A549 (cell line): ENCODE measurements at regions not wholly inside any gene's neighbourhood (a gene's known extent, or its start where the extent isn't known, plus 50 kb on each side); places are given as distances from the start of the nearest gene placed in this dataset.

Experiments used
- ATAC-seq, 2 experiments: fragments of 200-7000 bp in 1 of 2; fragments of >200 bp in 1 of 2; cut with Nextera tagmentation in 1 of 2; cut with Tn5 transposase in 1 of 2; 3 replicates each; pipeline versions ENCODE4 v1.8.0 to v1.9.1; 2018 to 2020; ENCODE audit warnings: mild to moderate bottlenecking in 1 of 2, moderate library complexity in 1 of 2
- CTCF ChIA-PET: fragments of 300-600 bp; sonication (Branson Sonifier 250); formaldehyde crosslinking; extraction: SDS; loops from one replicate; lab custom pipeline; 2021; ENCODE audit warnings: antibody characterized with exemption, inconsistent platforms; lab: Yijun Ruan, JAX
- POLR2A ChIA-PET: fragments of 350-600 bp; formaldehyde crosslinking; extraction: SDS; loops from one replicate; lab custom pipeline; 2021; ENCODE audit warnings: antibody characterized with exemption, inconsistent platforms; lab: Yijun Ruan, JAX
- DNase-seq, 2 experiments: peaks; one replicate each; pipeline versions ENCODE4 v3.0.0 to v3.0.0-alpha.2; 2011 to 2016; ENCODE audit warnings: low read depth in 1 of 2, low spot score in 1 of 2
- FAIRE-seq: peaks from 2 replicates; lab custom pipeline; 2011; peaks lifted over from hg19 to GRCh38; lab: Jason Lieb, UNC
- H3K27ac ChIP-seq, 2 experiments: fragments of >200 bp; sonication (Bioruptor Twin); formaldehyde crosslinking; 3 replicates each; pipeline ENCODE4 v1.5.1; 2016 to 2017
- H3K4me1 ChIP-seq: fragments of >200 bp; sonication (Bioruptor Twin); formaldehyde crosslinking; 3 replicates; pipeline ENCODE4 v1.6.1; 2016
- H3K4me2 ChIP-seq: fragments of >200 bp; sonication (Bioruptor Twin); formaldehyde crosslinking; 3 replicates; pipeline ENCODE4 v1.6.1; 2016
- H3K4me3 ChIP-seq: fragments of >200 bp; sonication (Bioruptor Twin); formaldehyde crosslinking; 3 replicates; pipeline ENCODE4 v1.5.1; 2016
- H3K9me3 ChIP-seq: fragments of >200 bp; sonication (Bioruptor Twin); formaldehyde crosslinking; 3 replicates; pipeline ENCODE4 v1.6.1; 2016
- ATOH8 ChIP-seq: fragments of 250-450 bp; sonication (Bioruptor Pico); IDR thresholded peaks from 2 replicates; pipeline ENCODE4 v1.5.0; 2020; ENCODE audit warnings: low read depth, mild to moderate bottlenecking, moderate library complexity
- BHLHE40 ChIP-seq: IDR thresholded peaks from 2 replicates; pipeline ENCODE4 v1.6.1; 2012; ENCODE audit warnings: low read depth, low read length, inconsistent platforms
- CBX8 ChIP-seq: fragments of 200-600 bp; sonication (generic); IDR thresholded peaks from 2 replicates; pipeline ENCODE4 v1.6.1; 2016
- CHD2 ChIP-seq: fragments of 150-350 bp; IDR thresholded peaks from 2 replicates; pipeline ENCODE4 v1.6.1; 2014; ENCODE audit warnings: low read length; ENCODE audit not compliant: partially characterized antibody
- E2F6 ChIP-seq: IDR thresholded peaks from 2 replicates; pipeline ENCODE4 v1.6.1; 2012; ENCODE audit warnings: low read depth, borderline replicate concordance
- EP300 ChIP-seq, 2 experiments: fragments of >200 bp; sonication (Bioruptor Twin); formaldehyde crosslinking; IDR thresholded peaks; 2 replicates in 1 of 2; 3 replicates in 1 of 2; pipeline ENCODE4 v1.6.1; 2016 to 2017
- HDAC2 ChIP-seq: fragments of 200-600 bp; sonication (generic); IDR thresholded peaks from 2 replicates; pipeline ENCODE4 v1.6.1; 2016
- HEYL ChIP-seq: fragments of 250-450 bp; sonication (Bioruptor Pico); IDR thresholded peaks from 2 replicates; pipeline ENCODE4 v1.8.0; 2021; ENCODE audit warnings: mild to moderate bottlenecking, moderate library complexity
- HOXA7 ChIP-seq: fragments of 250-450 bp; sonication (Bioruptor Pico); IDR thresholded peaks from 2 replicates; pipeline ENCODE4 v1.5.0; 2020; ENCODE audit warnings: mild to moderate bottlenecking, moderate library complexity
- HOXB13 ChIP-seq: fragments of 250-450 bp; sonication (Bioruptor Pico); IDR thresholded peaks from 2 replicates; pipeline ENCODE4 v1.5.0; 2020; ENCODE audit warnings: low read depth, mild to moderate bottlenecking, moderate library complexity
- JUN ChIP-seq, 2 experiments: fragments of >200 bp; sonication (Bioruptor Twin); formaldehyde crosslinking; IDR thresholded peaks; 2 replicates in 1 of 2; 3 replicates in 1 of 2; pipeline ENCODE4 v1.6.1; 2016 to 2017
- JUNB ChIP-seq: fragments of >200 bp; sonication (Bioruptor Twin); formaldehyde crosslinking; IDR thresholded peaks from 2 replicates; pipeline ENCODE4 v1.6.1; 2016
- KDM5A ChIP-seq: fragments of 200-600 bp; sonication (generic); IDR thresholded peaks from 2 replicates; pipeline ENCODE4 v1.6.1; 2016; ENCODE audit warnings: antibody characterized with exemption, mild to moderate bottlenecking
- MAFK ChIP-seq: fragments of 450-650 bp; IDR thresholded peaks from 2 replicates; pipeline ENCODE4 v1.6.1; 2014; ENCODE audit not compliant: partially characterized antibody
- MAX ChIP-seq: IDR thresholded peaks from 2 replicates; pipeline ENCODE4 v1.6.1; 2012
- POLR2A ChIP-seq: IDR thresholded peaks from 2 replicates; pipeline ENCODE4 v1.6.1; 2012; ENCODE audit warnings: mild to moderate bottlenecking, low read length
- RARB ChIP-seq: fragments of 250-450 bp; sonication (Bioruptor Pico); IDR thresholded peaks from 2 replicates; pipeline ENCODE4 v1.8.0; 2021; ENCODE audit warnings: mild to moderate bottlenecking, moderate library complexity
- REST ChIP-seq: fragments of 200-600 bp; sonication (generic); IDR thresholded peaks from 2 replicates; pipeline ENCODE4 v1.6.1; 2016; ENCODE audit warnings: antibody characterized with exemption, mild to moderate bottlenecking, moderate library complexity
- RNF2 ChIP-seq: fragments of 200-600 bp; sonication (generic); IDR thresholded peaks from 2 replicates; pipeline ENCODE4 v1.6.1; 2016; ENCODE audit warnings: low read depth, mild to moderate bottlenecking, antibody characterized with exemption, moderate library complexity, borderline replicate concordance
- SREBF2 ChIP-seq: fragments of 450-650 bp; IDR thresholded peaks from 2 replicates; pipeline ENCODE4 v1.6.1; 2014; ENCODE audit warnings: mild to moderate bottlenecking, moderate library complexity
- TFCP2L1 ChIP-seq: fragments of 250-450 bp; sonication (Bioruptor Pico); IDR thresholded peaks from 2 replicates; pipeline ENCODE4 v1.5.0; 2021; ENCODE audit warnings: mild to moderate bottlenecking
- ZFP36 ChIP-seq: fragments of 450-650 bp; IDR thresholded peaks from 2 replicates; pipeline ENCODE4 v1.6.1; 2014; ENCODE audit warnings: borderline replicate concordance; ENCODE audit not compliant: partially characterized antibody
- WGBS: methylation state at CpG from one replicate; pipeline ENCODE4 v1.1.6; 2017; ENCODE audit errors: missing lambda C conversion rate; 5-methylcytosine and 5-hydroxymethylcytosine counted together

GRCh38 chr11:19541521-19542049 is 171.1 kb upstream of the NAV2 start:
- TF ChIP-seq JUN (IDR thresholded peaks at IDR 0.05) (no peak), ZFP36 (no peak), HOXA7 (no peak), JUNB (no peak), RNF2 (no peak), CBX8 (no peak), ATOH8 (CRISPR knock-in tag) (no peak), REST (no peak), HDAC2 (no peak)
- TF ChIP-seq, all 56 proteins: peak for 0
- no peak overlapping the region for H3K27ac ChIP-seq
- H3K4me1 ChIP-seq = 0 out of 3 replicates have a peak, but pooled peaks cover 3% of the 10 kb centered on the region
- no peak overlapping the region for H3K4me2 ChIP-seq
- POLR2A ChIA-PET = no interaction called here
- CTCF ChIA-PET = interaction anchor here (1.0 to 7.0 kb wide), 6 partner anchors 11 to 471 kb away, joined by 3 to 52 read pairs (median 4); no protein-coding TSS in a partner anchor
- 48% methylated on average over 2 of the region's 3 CpGs for WGBS
- H3K9me3 ChIP-seq = no peaks in the 10 kb centered on the region
- DNase-seq (no peak), ATAC-seq (no peak), FAIRE-seq (no peak)
- H3K4me3 ChIP-seq = no peak overlapping the region

- ATAC-seq = no peak
Observed at GRCh38 chr11:19539861-19540260, 172.8 kb upstream of the NAV2 start.

GRCh38 chr11:19537803-19538453 is 174.7 kb upstream of the NAV2 start:
- CTCF ChIA-PET = interaction anchor here (1.9 to 2.6 kb wide), 2 partner anchors 11 to 15 kb away, joined by 8 read pairs; no protein-coding TSS in a partner anchor
- Histone ChIP-seq H3K4me2 (no peak overlapping the region), H3K27ac (no peak overlapping the region), H3K9me3 (no peaks in the 10 kb centered on the region), H3K4me3 (no peak overlapping the region), H3K4me1 (no peaks in the 10 kb centered on the region)
- DNase-seq (no peak), FAIRE-seq (no peak), ATAC-seq (no peak)
- TF ChIP-seq CHD2 = no peak
- TF ChIP-seq TFCP2L1 (CRISPR knock-in tag) = no peak
- no peak for TF ChIP-seq HOXA7
- no peak for TF ChIP-seq E2F6
- no peak for TF ChIP-seq JUNB
- no peak for TF ChIP-seq MAFK
- TF ChIP-seq EP300 (IDR thresholded peaks at IDR 0.05) = no peak
- no peak for TF ChIP-seq KDM5A
- POLR2A ChIA-PET = no interaction called here
- WGBS = 49% methylated on average over 3 of the region's 3 CpGs

More at GRCh38 chr11:19539861-19540260, 172.8 kb upstream of the NAV2 start:
- DNase-seq (no peak), FAIRE-seq (no peak)
- Histone ChIP-seq H3K4me2 (no peak overlapping the region), H3K27ac (no peak overlapping the region)
- CTCF ChIA-PET = interaction anchor here (1.0 to 7.0 kb wide), 2 partner anchors 13 to 24 kb away, joined by 3 to 52 read pairs; no protein-coding TSS in a partner anchor
- POLR2A ChIA-PET = no interaction called here
- no peak for TF ChIP-seq RARB (CRISPR knock-in tag)
- no peak for TF ChIP-seq SREBF2
- TF ChIP-seq CHD2 = no peak
- no peak for TF ChIP-seq HEYL (CRISPR knock-in tag)
- TF ChIP-seq JUNB = no peak
- no peak for TF ChIP-seq EP300 (IDR thresholded peaks at IDR 0.05)
- no peak for TF ChIP-seq HOXB13 (CRISPR knock-in tag)
- TF ChIP-seq BHLHE40 = no peak
- TF ChIP-seq POLR2A = no peak
- TF ChIP-seq MAX = no peak
- TF ChIP-seq, all 56 proteins: peak for 0
- Histone ChIP-seq H3K9me3 (no peaks in the 10 kb centered on the region), H3K4me3 (no peak overlapping the region), H3K4me1 (no peaks in the 10 kb centered on the region)
- 25% methylated on average over 6 of the region's 6 CpGs for WGBS
